Hepatocyte (in vitro differentiated cells): ENCODE measurements at regions not wholly inside any gene's neighbourhood (a gene's known extent, or its start where the extent isn't known, plus 50 kb on each side); places are given as distances from the start of the nearest gene placed in this dataset.

Experiments
- DNase-seq: peaks from one replicate; pipeline ENCODE4 v3.0.0-alpha.2; 2016; ENCODE audit warnings: low spot score
- H2AFZ ChIP-seq: fragments of 200-600 bp; sonication (generic); 2 replicates; pipeline ENCODE4 v1.6.0; 2016; ENCODE audit warnings: antibody characterized with exemption, mild to moderate bottlenecking
- H3K27ac ChIP-seq: fragments of 200-600 bp; sonication (generic); 2 replicates; pipeline ENCODE4 v1.5.1; 2016; ENCODE audit warnings: mild to moderate bottlenecking
- H3K27me3 ChIP-seq: fragments of 200-600 bp; sonication (generic); 2 replicates; pipeline ENCODE4 v1.6.1; 2016
- H3K36me3 ChIP-seq: fragments of 200-600 bp; sonication (generic); replicated peaks from 2 replicates; pipeline ENCODE4 v1.5.1; 2016; ENCODE audit warnings: low read depth; ENCODE audit not compliant: insufficient read depth
- H3K4me1 ChIP-seq: fragments of 200-600 bp; sonication (generic); 2 replicates; pipeline ENCODE4 v1.5.1; 2016; ENCODE audit warnings: mild to moderate bottlenecking, moderate library complexity; ENCODE audit not compliant: insufficient read depth
- H3K4me2 ChIP-seq: fragments of 200-600 bp; sonication (generic); 2 replicates; pipeline ENCODE4 v1.6.0; 2016
- H3K4me3 ChIP-seq: fragments of 200-600 bp; sonication (generic); 2 replicates; pipeline ENCODE4 v1.5.1; 2016; ENCODE audit warnings: mild to moderate bottlenecking
- H3K79me2 ChIP-seq: fragments of 200-600 bp; sonication (generic); 2 replicates; pipeline ENCODE4 v1.6.0; 2017; ENCODE audit warnings: mild to moderate bottlenecking
- H3K9me2 ChIP-seq: fragments of 200-600 bp; sonication (generic); replicated peaks from 2 replicates; pipeline ENCODE4 v1.6.0; 2017; ENCODE audit warnings: mild to moderate bottlenecking; ENCODE audit not compliant: insufficient read depth
- H3K9me3 ChIP-seq: fragments of 200-600 bp; sonication (generic); 2 replicates; pipeline ENCODE4 v1.5.1; 2016; ENCODE audit warnings: low read depth, mild to moderate bottlenecking
- H4K20me1 ChIP-seq: fragments of 200-600 bp; sonication (generic); 2 replicates; pipeline ENCODE4 v1.6.0; 2016; ENCODE audit warnings: mild to moderate bottlenecking; ENCODE audit not compliant: insufficient read depth, poor library complexity, severe bottlenecking
- EZH2 ChIP-seq: fragments of 200-600 bp; sonication (generic); IDR thresholded peaks from 2 replicates; pipeline ENCODE4 v1.6.1; 2016; ENCODE audit warnings: antibody characterized with exemption, mild to moderate bottlenecking, borderline replicate concordance
- EZH2phosphoT487 ChIP-seq: fragments of 200-600 bp; sonication (generic); IDR thresholded peaks from one replicate; pipeline ENCODE4 v1.6.1; 2018; ENCODE audit warnings: antibody characterized with exemption, mild to moderate bottlenecking, low read depth, moderate library complexity; ENCODE audit not compliant: unreplicated experiment, severe bottlenecking
- WGBS: methylation state at CpG from one replicate; pipeline ENCODE4 v1.1.6; 2016; ENCODE audit warnings: low lambda C conversion rate; ENCODE audit errors: missing lambda C conversion rate; 5-methylcytosine and 5-hydroxymethylcytosine counted together
- TF ChIP-seq, protein P1 (sequence below): fragments of 200-600 bp; sonication (generic); IDR thresholded peaks from 2 replicates; pipeline ENCODE4 v1.5.1; 2016; ENCODE audit warnings: antibody characterized with exemption, mild to moderate bottlenecking; ENCODE audit not compliant: poor library complexity

DNA sequence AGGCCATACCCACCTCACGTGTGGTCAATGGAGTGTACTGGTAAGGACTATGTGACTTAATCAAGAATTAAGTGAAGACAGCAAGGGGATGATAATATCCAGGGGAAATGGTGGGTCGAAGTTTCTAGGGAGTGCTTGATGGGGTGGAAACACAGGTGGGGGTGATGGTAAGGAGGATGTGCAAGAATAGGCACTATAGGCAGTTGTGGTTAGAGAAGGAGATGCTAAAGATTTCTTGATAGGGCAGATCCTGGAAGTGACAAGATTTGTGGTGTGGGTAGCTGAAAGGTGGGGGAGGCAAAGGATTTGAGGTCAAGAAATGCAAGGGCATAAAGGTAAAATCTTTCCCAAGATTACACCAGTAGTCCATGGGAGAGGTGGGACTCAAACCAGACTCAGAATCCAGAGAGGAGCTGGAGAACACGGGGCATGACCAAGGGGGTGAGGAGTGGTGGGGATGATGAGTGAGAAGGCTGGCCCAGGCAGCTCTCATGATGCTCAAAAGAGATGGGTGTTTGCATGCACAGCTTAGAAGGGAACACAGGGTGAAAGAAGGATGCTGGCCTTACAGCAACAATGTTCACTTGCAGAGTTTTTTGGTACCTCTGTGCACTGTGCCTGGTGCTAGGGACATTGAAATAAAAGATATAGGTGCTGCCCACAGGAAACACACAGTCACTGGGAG is 78.4 kb downstream of the CCR1 start:
- Histone ChIP-seq H3K27ac (no peak overlapping the region), H3K4me1 (no peaks in the 10 kb centered on the region), H3K9me2 (no peaks in the 10 kb centered on the region), H3K9me3 (no peaks in the 10 kb centered on the region), H3K79me2 (no peaks in the 10 kb centered on the region), H3K4me2 (no peak overlapping the region), H2AFZ (no peak overlapping the region), H4K20me1 (no peaks in the 10 kb centered on the region), H3K36me3 (no peaks in the 10 kb centered on the region), H3K4me3 (no peak overlapping the region), H3K27me3 (no peaks in the 10 kb centered on the region)
- TF ChIP-seq EZH2 (no peak), EZH2phosphoT487 (no peak)
- TF ChIP-seq, protein P1, sequence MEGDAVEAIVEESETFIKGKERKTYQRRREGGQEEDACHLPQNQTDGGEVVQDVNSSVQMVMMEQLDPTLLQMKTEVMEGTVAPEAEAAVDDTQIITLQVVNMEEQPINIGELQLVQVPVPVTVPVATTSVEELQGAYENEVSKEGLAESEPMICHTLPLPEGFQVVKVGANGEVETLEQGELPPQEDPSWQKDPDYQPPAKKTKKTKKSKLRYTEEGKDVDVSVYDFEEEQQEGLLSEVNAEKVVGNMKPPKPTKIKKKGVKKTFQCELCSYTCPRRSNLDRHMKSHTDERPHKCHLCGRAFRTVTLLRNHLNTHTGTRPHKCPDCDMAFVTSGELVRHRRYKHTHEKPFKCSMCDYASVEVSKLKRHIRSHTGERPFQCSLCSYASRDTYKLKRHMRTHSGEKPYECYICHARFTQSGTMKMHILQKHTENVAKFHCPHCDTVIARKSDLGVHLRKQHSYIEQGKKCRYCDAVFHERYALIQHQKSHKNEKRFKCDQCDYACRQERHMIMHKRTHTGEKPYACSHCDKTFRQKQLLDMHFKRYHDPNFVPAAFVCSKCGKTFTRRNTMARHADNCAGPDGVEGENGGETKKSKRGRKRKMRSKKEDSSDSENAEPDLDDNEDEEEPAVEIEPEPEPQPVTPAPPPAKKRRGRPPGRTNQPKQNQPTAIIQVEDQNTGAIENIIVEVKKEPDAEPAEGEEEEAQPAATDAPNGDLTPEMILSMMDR = no peak
- DNase-seq = no peak
- 76% methylated on average over 3 of the region's 3 CpGs for WGBS

DNA sequence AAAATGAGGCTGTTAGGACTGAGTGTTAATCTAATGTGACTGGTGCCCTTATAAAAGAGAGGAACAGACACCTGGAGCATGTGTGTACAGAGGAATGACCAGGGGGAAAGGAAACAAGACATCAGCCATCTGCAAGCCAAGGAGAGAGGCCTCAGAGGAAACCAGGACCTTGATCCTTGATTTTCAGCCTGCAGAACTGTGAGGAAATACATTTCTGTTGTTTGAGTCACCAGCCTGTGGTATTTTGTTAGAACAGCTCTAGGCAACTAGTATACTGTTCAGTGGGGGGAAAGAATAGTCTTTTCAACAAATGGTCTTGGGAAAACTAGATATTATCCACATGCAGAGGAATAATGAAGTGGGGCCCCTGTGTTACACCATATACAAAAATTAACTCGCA is 80.6 kb downstream of the CCR1 start:
- Histone ChIP-seq H3K4me2 (no peak overlapping the region), H3K79me2 (no peaks in the 10 kb centered on the region), H3K9me2 (no peaks in the 10 kb centered on the region), H3K4me3 (no peak overlapping the region), H4K20me1 (no peaks in the 10 kb centered on the region), H3K27ac (peak overlapping the region; percentile 73), H3K36me3 (no peaks in the 10 kb centered on the region), H3K4me1 (no peaks in the 10 kb centered on the region), H3K27me3 (no peaks in the 10 kb centered on the region), H3K9me3 (no peaks in the 10 kb centered on the region), H2AFZ (no peak overlapping the region)
- WGBS = 100% methylated on average over 1 of the region's 1 CpG
- DNase-seq = peak; percentile 57
- no peak for TF ChIP-seq EZH2phosphoT487
- TF ChIP-seq, protein P1 = no peak
- no peak for TF ChIP-seq EZH2

DNA sequence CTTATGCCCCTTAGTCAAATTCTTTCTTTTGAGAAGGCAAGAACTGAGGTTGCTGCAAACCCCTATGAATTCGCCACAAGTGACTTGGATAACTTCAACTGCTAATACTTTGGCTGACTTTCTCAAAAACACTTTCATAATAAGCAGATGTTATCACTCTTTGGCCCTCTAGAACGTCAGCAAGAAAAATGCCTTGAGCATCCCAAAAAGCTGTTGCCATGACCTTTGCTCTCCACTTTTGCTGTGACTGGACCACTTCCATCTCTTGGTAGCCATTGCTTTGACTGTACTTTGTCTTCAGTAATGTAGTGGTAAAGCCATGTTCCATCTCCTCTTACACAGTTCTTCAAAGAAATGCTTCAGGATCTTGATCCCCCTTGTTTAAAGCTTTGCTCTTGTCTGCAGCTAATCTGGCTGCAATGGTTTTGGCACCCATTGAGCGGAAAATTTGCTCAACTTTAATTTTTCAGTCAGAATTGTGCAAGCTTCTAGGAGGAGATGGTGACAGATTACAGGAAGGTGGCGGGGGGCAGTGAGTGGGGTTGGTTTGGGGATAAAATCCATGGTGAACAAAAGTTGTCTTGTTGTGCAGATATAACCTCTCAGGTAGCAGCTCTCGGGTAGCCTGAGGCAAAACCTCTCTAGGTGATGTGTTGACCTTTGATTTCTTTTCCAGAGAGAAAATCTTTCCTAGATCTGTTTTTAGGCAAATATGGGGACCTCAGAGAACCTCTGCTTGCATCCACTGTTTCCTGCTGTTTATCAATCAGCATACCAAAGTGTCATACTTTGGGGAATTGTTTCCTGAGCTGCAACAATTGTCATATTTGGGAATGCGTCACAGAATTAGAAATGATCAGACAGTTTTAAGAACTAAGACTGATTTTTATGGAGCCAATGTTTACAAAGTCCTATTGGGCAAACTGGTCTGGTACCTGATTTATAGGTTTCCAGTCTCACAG is 83.6 kb downstream of the CCR1 start:
- Histone ChIP-seq H2AFZ (no peak overlapping the region), H3K27ac (no peak overlapping the region), H4K20me1 (no peaks in the 10 kb centered on the region), H3K79me2 (no peaks in the 10 kb centered on the region), H3K4me2 (no peak overlapping the region), H3K4me1 (no peaks in the 10 kb centered on the region), H3K4me3 (no peak overlapping the region), H3K27me3 (no peaks in the 10 kb centered on the region), H3K9me3 (no peaks in the 10 kb centered on the region), H3K9me2 (no peaks in the 10 kb centered on the region), H3K36me3 (no peaks in the 10 kb centered on the region)
- WGBS = 76% methylated on average over 6 of the region's 6 CpGs
- no peak for TF ChIP-seq EZH2phosphoT487
- TF ChIP-seq, protein P1 = no peak
- DNase-seq = no peak
